Muscle of arm (tissue), 1 donor: ENCODE measurements at regions not wholly inside any gene's neighbourhood (a gene's known extent, or its start where the extent isn't known, plus 50 kb on each side); places are given as distances from the start of the nearest gene placed in this dataset.
"Not testable (repeated sequence)": the region's sequence is repeated elsewhere in the genome, so short reads cannot be mapped to it uniquely, and the experiment has no call there.

Source experiments
- DNase-seq: peaks from one replicate; pipeline ENCODE4 v3.0.0-alpha.2; 2013

DNA sequence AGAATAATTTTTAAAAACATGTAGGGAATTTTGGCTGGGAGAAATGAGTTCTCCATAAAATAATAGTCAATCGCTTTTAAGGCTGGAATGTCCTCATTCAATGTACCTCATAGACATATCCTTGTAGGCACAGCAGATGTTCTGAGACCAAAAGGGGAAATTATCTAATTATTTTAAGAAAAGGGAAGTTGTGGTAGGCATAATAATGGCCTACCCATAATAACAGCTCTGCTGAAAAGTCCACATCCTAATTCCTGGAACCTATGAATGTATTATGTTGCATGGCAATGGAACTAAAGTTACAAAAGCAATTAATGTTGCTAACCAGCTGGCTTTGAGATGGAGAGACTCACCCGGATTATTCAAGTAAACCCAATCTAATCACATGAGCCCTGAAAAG, 216.1 kb downstream of the TRIM36 start:
- DNase-seq, result no peak

DNA sequence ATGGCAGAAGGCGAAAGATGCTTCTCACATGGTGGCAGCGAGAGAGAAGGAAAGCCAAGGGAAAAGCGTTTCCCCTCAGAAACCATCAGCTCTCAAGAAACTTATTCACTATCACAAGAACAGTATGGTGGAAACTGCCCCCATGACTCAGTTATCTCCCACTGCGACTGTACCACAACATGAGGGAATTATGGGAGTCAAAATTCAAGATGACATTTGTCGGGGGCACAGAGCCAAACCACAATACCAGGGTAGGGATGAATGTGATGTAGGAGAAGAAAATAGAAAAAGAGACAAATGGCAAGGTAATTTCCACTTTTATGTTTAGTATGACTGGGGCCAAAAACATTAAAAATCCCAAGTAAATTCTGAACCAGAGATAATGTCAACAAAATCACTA, 216.8 kb downstream of the TRIM36 start:
- no peak for DNase-seq

GRCh38 chr5:114949756-114950155, 220.0 kb downstream of the TRIM36 start:
- no peak for DNase-seq

DNA sequence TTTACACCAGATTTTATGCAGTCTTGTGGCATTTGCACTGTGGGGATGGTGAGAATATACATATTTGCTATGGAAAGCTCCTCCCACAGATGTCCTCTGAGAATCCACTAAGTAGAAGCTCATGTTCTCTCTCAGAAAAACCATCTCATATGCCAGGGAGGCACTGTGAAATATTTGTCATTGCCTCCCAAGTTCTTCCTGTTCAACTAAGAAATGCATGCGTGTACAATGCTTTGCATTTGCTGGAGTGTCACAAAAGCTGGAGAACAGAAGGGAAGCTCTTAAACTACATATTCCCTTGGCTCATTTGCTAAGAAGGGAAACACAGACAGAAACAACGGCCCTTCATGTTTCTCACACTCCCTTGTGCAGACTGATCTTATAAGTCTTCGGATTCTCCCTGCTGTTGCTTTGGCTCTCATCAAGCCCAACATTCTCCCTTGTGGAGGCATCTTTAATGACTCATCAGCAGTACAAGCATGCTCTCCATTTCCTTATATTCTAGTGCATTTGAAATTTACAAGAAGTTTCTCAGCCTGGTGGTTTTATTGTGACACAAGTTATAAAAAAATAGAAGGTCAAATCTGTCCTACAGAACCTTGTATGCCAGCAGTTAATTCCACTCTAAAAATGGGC, 220.6 kb downstream of the TRIM36 start:
- no peak for DNase-seq

DNA sequence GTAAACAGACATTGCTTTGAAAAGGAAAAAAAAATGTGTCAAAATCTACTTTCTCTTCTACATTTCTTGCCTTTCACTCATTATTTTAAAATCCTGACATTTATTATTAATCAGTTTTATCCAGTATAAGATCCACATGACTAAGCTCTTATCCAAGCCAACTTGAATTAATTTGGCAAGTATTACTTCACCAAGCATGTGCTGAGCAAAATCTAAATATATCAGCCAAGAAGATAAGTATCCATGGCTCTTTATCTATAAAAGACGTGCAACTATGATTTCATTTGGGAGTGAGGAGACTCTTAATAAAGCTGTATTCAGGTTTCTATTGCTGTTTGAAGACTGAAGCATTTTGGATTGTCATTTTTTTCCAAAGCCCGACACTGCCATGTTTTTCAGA, 221.3 kb downstream of the TRIM36 start:
- DNase-seq, result no peak

DNA sequence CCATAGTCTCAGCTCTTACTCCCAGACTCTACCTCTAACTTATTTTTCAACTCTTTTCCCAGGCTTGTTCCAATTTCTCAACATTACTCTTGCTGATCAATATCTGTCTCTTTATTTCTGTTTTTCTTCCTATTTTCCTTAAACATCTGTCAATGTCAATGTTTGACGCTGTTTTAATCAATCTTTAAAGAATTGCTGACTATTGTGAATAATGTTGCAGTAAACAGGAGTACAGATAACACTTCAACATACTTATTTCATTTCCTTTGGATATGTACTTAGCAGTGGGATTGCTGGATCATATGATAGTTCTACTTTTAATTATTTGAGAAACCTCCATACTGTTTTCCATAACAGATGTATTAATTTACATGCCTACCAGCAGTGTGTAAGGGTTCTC, 229.0 kb downstream of the TRIM36 start:
- DNase-seq, result no peak

- no peak for DNase-seq
Observed at GRCh38 chr5:114935490-114935889, 234.2 kb downstream of the TRIM36 start.

DNA sequence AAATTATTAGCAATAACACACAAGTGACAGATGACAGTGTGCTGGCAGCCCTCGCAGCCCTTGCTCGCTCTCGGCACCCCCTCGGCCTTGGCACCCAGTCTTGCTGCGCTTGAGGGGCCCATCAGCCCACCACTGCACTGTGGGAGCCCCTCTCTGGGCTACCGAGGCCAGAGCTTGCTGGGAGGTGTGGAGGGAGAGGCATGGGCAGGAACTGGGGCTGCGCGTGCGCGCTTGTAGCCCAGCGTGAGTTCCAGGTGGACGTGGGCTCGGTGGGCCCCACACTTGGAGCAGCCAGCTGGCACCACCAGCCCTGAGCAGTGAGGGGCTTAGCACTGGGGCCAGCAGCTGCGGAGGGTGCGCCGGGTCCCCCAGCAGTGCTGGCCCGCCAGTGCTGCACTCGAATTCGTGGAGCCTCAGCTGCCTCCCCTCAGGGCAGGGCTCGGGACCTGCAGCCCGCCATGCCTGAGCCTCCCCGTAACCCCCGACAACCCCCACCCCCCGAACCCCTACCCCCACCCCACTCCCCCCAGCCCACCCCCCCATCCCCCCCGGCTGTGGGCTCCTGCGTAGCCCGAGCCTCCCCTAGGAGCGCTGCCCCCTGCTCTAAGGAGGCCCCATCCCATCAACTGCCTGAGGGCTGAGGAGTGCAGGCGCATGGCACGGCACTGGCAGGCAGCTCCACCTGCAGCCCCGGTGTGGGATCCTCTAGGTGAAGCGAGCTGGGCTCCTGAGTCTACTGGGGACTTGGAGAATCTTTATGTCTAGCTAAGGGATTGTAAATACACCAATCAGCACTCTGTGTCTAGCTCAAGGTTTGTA, 240.9 kb downstream of the TRIM36 start:
- DNase-seq, result no peak

GRCh38 chr5:114924769-114925168, 244.9 kb downstream of the TRIM36 start:
- no peak for DNase-seq

GRCh38 chr5:114912189-114912920, 257.4 kb downstream of the TRIM36 start:
- DNase-seq, result no peak

- no peak for DNase-seq
Observed at GRCh38 chr5:114910727-114911126, 259.0 kb downstream of the TRIM36 start.

DNA sequence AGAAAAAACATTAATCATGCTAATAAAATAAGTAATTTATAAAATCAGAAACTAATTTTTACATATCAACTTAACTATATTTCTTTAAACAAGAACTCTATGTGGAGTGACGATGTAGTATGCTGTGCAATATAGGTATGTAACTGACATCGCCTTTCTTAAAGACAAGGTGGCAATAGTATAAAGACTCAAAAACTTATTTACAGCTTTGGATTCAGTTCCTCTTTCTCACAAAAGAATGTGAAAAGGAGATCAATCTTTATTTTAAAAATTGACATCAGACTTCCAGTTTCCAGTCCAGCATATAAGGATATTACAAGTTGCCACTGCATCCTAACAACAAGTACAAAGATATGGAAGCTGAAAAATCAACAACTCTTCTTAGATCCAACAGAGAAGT, 260.3 kb downstream of the TRIM36 start:
- no peak for DNase-seq

DNA sequence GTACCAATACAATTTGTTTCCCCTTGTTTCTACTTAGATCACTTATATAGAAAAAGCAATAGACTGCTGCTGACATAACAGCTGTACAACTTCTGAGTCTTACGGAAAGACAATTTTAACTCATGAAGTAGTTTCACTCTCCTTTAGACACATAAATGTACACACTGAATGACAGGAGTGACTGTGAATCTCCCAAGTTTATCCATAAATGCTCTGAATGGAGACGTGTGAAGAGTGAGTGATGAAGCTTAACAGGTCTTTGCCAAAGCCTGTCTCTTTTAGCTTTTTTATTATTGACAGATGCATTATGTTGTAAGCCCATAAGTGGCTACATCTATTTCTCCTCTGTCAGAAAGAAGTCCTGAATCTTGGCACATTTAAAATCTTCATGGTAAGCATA, 265.9 kb downstream of the TRIM36 start:
- no peak for DNase-seq

DNA sequence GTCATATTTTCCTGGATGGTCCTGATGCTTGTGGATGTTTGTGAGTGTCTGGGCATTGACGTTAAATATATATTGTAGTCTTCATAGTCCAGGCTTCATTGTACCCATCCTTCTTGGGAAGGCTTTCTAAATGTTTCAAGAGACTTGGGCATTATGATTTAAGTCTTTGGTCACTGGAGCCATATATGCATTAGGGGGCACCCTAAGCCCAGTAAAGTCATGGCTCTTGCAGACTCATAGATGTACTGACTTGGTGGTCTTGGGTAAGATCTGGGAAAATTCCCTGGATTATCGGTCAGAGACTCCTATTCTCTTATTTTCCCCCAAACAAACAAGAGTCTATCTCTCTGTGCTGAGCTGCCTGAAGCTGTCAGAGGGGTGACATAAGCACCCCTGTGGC, 271.1 kb downstream of the TRIM36 start:
- no peak for DNase-seq

DNA sequence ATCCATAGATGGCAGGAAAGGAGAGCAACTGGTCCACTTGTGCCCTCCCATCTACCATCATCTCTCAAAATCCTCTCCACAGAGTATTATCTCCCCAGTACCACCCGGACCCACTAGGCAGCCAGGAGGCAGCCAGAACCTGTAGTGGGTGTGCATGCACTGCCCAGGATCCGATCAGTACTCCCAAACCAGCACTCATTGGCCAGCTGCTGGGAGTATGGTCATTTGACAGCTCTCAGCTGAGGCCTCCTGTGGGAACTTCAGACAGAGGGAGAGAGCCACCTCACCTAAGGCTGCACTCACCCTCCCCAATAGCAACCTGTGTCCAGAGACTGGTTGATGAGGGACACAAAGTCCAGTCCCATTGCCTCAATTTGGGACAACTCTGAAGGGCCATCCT, 286.0 kb downstream of the TRIM36 start:
- no peak for DNase-seq

DNA sequence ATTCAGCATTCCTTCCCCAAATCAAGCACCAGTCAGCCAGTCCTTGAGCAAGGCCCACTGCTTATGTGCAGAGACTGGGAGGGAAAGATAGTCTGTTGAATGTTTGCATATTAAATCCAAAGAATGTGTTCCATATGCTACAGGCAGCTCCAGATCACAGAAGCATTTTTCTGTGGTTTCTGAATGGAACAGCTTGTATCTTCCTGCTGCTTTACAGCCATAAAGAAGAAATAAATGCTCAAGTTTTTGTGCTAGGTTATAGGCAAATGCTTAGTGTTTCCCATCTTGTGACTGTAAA, 310.3 kb downstream of the TRIM36 start:
- no peak for DNase-seq

DNA sequence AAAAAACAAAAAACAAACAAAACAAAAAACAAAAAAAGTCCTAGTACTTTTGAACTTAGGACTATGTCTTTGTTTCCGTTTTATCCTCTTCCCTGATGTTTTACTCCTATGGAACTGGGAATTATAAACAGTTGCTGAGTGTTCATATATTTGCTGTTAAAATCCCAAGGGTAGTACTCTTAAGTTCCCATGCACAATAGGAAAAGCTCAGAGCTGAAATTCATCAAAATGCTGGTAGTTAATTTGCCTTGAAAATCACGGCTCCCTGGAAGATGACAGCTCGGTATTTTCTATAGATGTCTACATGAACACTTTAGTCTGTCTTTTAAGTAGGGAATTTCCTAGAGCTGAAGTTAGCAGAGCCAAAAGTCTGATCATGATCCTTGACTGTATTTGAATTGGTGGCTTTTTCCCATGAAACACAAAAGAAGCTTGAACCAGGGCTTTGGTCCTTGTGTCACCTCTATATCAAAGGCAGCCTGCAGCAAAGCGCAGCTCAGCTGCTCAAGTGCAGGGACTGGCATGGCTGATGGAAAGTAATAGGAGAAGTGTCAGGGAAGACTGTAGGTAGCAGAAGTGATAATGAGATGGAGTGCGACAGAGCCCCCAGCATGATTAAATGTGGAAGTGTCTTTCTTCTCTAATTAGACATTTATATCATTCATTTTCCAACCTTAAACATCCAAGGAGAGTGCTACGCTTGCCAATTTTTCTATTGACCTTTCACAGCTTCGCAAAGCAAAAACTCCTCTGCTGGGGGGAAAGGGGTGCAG, 310.9 kb downstream of the TRIM36 start:
- DNase-seq, result no peak

GRCh38 chr5:114857941-114858551, 311.7 kb downstream of the TRIM36 start:
- DNase-seq, result peak; percentile 30

- not testable (repeated sequence) for DNase-seq
Observed at GRCh38 chr5:114844711-114845110, 325.0 kb downstream of the TRIM36 start.

DNA sequence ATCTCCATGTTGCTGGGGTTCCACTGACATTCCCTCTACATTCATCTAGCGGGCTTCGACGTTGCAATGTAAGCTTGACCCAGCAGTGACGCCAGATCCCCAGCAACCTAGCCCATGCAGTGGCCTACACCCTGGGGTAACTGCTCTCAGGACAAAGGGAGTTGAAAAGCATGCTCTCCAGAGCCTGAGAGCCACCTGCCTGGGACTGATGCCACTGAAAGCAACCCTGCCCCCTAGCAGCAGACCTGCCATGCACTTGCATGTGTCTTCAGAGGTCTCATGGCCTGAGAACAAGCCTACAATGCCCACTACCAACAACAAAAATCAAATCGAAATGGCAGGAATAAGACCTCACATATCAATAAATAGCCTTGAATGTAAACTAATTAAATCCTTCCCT, 330.3 kb downstream of the TRIM36 start:
- no peak for DNase-seq

- no peak for DNase-seq
Observed at GRCh38 chr5:114838937-114839336, 330.8 kb downstream of the TRIM36 start.

- DNase-seq, result no peak
Observed at GRCh38 chr5:114830114-114830513, 339.6 kb downstream of the TRIM36 start.
